Spinal cord (tissue), 9 donors: ENCODE measurements at regions not wholly inside any gene's neighbourhood (a gene's known extent, or its start where the extent isn't known, plus 50 kb on each side); places are given as distances from the start of the nearest gene placed in this dataset.

Experiments used
- DNase-seq, 6 donors: peaks; one replicate each; pipeline versions ENCODE4 v3.0.0 to v3.0.0-alpha.2; 2013 to 2015; ENCODE audit warnings: low spot score in 6 of 6, low read depth in 4 of 6
- H3K27ac ChIP-seq: one replicate; pipeline ENCODE4 v1.5.1; 2013; ENCODE audit warnings: low read depth, low read length, control low read depth
- H3K27me3 ChIP-seq: one replicate; pipeline ENCODE4 v1.6.1; 2013; ENCODE audit warnings: low read length; ENCODE audit not compliant: control insufficient read depth, insufficient read depth
- H3K36me3 ChIP-seq: one replicate; pipeline ENCODE4 v1.6.1; 2013; ENCODE audit warnings: low read length; ENCODE audit not compliant: control insufficient read depth, insufficient read depth
- H3K4me1 ChIP-seq: one replicate; pipeline ENCODE4 v1.6.1; 2013; ENCODE audit warnings: low read length; ENCODE audit not compliant: control insufficient read depth, insufficient read depth
- H3K4me3 ChIP-seq: one replicate; pipeline ENCODE4 v1.5.1; 2013; ENCODE audit warnings: low read depth, low read length, control low read depth
- H3K9me3 ChIP-seq: one replicate; pipeline ENCODE4 v1.6.1; 2013; ENCODE audit warnings: low read length; ENCODE audit not compliant: control insufficient read depth, insufficient read depth
- WGBS: methylation state at CpG from one replicate; pipeline ENCODE4 v1.1.5; 2013; ENCODE audit warnings: missing lambda C conversion rate; ENCODE audit not compliant: insufficient coverage; 5-methylcytosine and 5-hydroxymethylcytosine counted together
- donor health status: healthy.

DNA sequence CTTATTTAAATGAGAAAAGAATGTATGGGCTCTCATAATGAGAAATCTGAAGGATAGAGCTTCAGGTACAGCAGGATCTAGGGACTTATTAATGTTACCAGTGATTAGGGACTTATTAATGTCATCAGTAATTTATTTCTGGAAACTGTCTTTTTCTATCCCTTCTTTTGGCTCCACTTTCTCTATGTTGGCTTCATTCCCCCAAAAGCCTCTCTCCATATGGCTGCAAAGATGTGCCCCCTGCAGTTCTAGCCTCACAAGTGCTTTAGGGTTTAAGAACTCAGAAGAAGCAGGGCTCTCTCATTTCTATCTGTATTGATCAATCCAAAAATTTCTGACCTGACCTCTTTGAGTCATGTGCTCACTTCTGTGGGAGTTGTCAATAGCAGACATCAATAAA is 480.9 kb downstream of the TXNL1 start:
- Histone ChIP-seq H3K27ac (no peak overlapping the region), H3K36me3 (no peaks in the 10 kb centered on the region), H3K27me3 (no peaks in the 10 kb centered on the region), H3K4me1 (peaks cover 3% of the 10 kb centered on the region), H3K4me3 (no peak overlapping the region), H3K9me3 (no peaks in the 10 kb centered on the region)
- peak in 1 of 6 donors; percentile 68 for DNase-seq

DNA sequence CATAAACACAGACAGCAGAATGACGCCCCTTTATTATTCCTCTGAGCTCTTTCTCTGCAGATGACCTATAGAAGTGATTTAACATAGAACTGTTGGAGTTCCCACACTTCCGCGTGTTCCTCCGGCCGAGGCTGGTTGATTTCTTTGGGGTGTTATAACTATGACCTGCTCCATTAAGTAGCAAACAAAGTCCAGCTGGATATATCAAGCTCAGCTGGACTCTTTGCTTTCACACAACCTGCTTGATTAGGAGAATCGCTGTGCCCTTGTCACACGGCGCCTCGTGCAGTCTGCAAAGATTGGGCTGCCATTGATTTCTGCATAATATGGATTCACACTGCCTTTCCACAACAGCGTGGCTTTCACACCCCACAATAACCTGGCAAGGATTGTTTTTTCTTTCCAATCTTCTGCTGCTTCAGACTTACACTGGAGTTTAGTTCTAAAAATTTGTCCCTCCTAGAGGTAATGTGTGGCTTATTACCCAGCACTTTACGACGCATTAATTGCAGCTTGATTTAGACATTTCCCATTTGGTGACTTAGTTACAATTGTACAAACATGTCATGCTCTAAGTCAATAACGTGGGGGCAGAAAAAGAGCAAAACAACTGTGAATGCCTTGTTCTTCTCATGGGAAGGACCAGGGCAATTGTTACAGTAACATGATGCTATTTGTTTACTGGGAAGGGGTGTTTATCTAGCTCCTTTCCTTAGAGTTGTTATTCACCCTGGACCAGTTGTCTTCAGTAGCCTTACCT is 485.7 kb downstream of the TXNL1 start:
- DNase-seq: peak in 1 of 6 donors; percentile 80
- Histone ChIP-seq H3K27ac (no peak overlapping the region), H3K9me3 (no peaks in the 10 kb centered on the region), H3K4me1 (peaks cover 5% of the 10 kb centered on the region), H3K27me3 (no peaks in the 10 kb centered on the region), H3K4me3 (no peak overlapping the region), H3K36me3 (no peaks in the 10 kb centered on the region)
- WGBS: 19% methylated on average over 4 of the region's 13 CpGs

DNA sequence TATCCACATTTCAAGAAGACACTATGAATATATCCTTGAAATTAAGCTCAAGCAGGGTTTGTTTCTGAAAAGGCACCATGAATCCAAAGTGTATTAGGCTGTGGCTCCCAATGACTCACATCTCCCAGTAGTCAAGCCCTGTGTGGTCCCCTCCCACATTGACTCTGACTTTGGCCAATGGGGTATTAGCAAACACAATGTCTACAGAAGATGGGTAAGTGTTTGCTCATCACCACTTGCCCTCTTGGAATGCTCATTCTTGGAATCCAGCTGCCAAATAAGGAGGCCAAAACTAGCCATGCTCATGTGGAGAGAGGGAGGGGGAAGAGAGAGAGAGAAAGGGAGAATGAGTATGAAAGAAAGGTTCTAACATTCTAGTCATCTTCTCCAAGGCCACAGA is 490.0 kb downstream of the TXNL1 start:
- Histone ChIP-seq H3K9me3 (no peaks in the 10 kb centered on the region), H3K36me3 (no peaks in the 10 kb centered on the region), H3K4me1 (peaks cover 5% of the 10 kb centered on the region), H3K27me3 (no peaks in the 10 kb centered on the region), H3K27ac (no peak overlapping the region), H3K4me3 (no peak overlapping the region)
- DNase-seq: no peak

DNA sequence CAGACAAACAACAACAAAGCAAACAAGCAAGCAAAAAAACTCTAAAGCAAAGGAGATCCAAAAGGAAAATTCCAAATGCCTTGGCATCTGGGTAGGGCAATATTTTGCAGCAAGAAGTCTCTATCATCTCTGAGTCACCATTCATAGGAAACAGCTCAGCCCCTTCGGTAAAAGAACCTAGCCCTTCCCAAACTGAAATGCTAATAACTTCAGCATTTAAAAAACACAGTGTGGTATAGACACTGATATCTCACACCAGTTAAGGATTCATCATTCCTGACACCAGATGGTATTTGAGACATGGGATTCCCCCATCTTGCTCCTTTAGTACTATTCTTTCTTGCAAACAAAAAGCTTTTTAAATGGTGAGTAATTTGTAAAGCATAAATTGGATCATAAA is 491.8 kb downstream of the TXNL1 start:
- H3K4me1 ChIP-seq: no peaks in the 10 kb centered on the region
- H3K4me3 ChIP-seq: no peak overlapping the region
- H3K27ac ChIP-seq: no peak overlapping the region
- H3K9me3 ChIP-seq: no peaks in the 10 kb centered on the region
- WGBS: no CpG with 5 or more reads among the region's 1 CpG
- H3K27me3 ChIP-seq: no peaks in the 10 kb centered on the region
- no peak for DNase-seq
- no peaks in the 10 kb centered on the region for H3K36me3 ChIP-seq

DNA sequence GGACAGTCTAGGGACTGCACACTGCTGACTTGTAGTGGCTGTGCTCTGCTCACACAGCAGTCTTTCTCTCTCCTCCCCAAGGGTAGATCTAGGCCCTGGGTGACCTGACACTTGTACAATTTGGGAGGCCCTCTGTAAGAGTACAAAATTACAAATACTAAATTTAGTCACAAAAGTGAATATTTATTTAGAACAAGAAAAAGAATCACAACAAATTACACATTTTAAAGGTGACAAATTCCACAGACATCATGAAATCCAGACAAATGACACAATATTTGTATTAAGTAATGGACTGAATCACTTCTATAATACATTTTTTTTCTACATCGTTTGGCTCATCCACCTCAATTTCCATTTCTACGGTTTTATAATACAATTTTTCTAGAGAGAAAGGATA is 496.4 kb downstream of the TXNL1 start:
- DNase-seq: no peak
- H3K4me3 ChIP-seq: no peak overlapping the region
- no peaks in the 10 kb centered on the region for H3K4me1 ChIP-seq
- H3K27ac ChIP-seq: no peak overlapping the region
- no peaks in the 10 kb centered on the region for H3K9me3 ChIP-seq
- H3K27me3 ChIP-seq: no peaks in the 10 kb centered on the region
- no CpG with 5 or more reads among the region's 2 CpGs for WGBS
- no peaks in the 10 kb centered on the region for H3K36me3 ChIP-seq

DNA sequence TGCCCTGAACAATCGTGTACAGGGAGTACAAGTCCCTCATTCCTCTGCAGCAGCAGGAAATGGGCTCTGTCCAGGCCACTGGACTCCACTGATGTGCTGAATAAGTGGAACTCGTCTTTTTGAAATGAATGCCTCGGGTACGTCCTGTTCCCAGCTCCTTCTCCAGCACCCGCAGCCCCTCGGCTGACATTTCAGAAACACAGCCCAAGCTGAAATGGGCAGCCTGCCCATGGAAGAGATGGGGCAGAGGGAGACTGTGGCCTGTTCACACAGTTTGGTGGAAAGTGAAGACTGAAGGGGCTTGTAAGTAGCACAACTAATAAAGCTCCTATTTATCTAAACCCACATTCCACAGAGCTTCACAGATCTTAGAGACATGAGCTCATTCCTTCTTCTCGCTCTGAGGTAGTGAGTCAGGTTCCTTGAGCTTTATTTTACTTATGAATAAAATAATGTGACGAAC is 498.6 kb downstream of the TXNL1 start:
- Histone ChIP-seq H3K27ac (no peak overlapping the region), H3K36me3 (no peaks in the 10 kb centered on the region), H3K9me3 (no peaks in the 10 kb centered on the region), H3K27me3 (no peaks in the 10 kb centered on the region), H3K4me3 (no peak overlapping the region), H3K4me1 (no peaks in the 10 kb centered on the region)
- peak in 1 of 6 donors; percentile 21 for DNase-seq
- 97% methylated on average over 4 of the region's 8 CpGs for WGBS

DNA sequence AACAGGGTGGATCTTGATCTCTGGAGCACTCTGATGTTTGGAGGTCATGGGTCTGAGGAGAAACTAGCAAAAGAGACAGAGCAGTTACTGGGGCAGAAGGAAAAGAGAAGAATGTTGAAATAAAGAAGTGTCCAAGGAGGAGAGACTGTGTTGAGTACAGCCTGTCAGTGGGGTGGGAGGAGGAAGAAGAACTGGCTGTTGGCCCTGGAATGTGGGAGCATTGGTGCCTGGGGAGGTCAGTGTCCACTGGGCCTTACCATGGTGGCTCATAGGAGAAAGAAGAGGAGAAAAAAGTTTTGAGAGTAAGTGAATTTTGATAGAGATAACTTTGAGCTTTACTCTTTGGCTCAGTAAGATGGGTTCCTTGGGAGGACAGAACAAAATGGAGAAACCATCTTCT is 499.0 kb downstream of the TXNL1 start:
- no peaks in the 10 kb centered on the region for H3K36me3 ChIP-seq
- no peak overlapping the region for H3K27ac ChIP-seq
- no peak for DNase-seq

DNA sequence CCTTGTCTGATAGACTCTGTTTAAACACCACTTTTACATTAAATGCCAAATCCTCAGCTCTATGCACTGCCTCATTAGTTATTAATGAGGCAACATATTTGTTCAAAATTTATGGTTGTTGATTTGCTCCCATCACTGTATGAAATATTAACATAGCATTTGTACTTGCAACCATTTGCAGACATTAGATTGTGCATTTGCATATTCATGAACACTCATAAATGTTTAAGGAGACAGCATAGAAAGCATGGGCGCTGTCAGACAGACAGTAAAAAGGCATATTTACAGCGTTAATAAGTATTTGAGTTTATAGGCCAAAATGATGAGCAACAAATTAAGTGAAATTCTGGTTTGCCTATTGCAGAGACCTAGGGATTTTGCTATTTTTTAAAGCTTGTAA is 502.3 kb downstream of the TXNL1 start:
- Histone ChIP-seq H3K27me3 (no peaks in the 10 kb centered on the region), H3K27ac (no peak overlapping the region), H3K36me3 (no peaks in the 10 kb centered on the region), H3K4me3 (no peak overlapping the region), H3K4me1 (no peaks in the 10 kb centered on the region), H3K9me3 (no peaks in the 10 kb centered on the region)
- WGBS: 80% methylated on average over 2 of the region's 2 CpGs
- peak in 1 of 6 donors; percentile 84 for DNase-seq

More for the DNA sequence above, 499.0 kb downstream of the TXNL1 start:
- Histone ChIP-seq H3K4me1 (no peaks in the 10 kb centered on the region), H3K9me3 (no peaks in the 10 kb centered on the region), H3K27me3 (no peaks in the 10 kb centered on the region), H3K4me3 (no peak overlapping the region)

DNA sequence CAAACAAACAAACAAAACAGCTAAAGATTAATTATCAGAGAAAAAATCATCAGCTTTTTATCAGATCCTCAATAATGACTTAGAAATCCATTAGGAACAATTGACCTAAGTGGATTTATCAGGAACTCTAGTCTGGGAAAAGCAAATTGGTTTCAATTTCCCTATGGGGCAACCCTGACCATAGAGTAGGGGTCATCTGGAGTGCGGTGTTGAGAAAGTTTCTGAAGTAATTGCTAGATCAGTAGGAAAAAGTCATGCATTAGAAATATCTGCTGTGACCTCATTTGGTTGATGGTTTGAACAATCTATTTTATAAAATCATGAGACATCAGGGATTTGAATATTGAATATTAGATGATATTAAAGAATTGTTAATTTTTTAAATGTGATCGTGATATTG is 507.9 kb downstream of the TXNL1 start:
- 100% methylated on average over 1 of the region's 2 CpGs for WGBS
- no peaks in the 10 kb centered on the region for H3K36me3 ChIP-seq
- DNase-seq: no peak
- no peak overlapping the region for H3K4me3 ChIP-seq
- no peak overlapping the region for H3K27ac ChIP-seq
- H3K27me3 ChIP-seq: no peaks in the 10 kb centered on the region
- H3K9me3 ChIP-seq: no peaks in the 10 kb centered on the region
- no peaks in the 10 kb centered on the region for H3K4me1 ChIP-seq

DNA sequence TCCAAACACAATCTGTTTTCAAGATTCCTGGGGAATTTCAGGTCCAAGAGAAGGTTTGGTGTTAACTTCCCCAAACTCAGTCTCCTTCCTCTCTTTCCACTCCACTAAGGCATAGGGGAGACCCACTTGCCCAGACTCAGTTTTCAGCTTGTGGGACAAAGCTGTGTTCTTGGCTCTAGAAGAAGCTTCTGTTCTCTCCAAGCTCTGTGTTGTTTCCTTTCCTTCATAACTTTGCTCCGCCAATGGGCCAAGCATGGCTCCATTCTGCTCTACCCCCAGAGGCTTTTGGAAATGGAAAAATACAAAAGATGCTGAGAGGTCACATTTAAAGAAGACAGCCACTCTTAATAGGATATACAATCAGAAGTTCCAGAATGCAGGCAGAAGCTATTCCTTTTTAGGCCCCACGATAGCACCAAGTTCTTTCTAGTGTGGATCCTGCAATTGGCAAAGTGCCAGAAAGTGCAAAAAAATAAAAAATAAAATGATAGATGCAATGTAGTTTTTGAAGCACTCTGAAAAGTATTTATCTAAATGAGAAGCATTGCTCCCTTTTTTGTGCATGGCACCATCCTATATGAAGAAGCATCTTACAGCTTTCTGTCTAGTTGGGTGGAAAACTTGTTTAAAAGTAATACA is 510.1 kb downstream of the TXNL1 start:
- no CpG with 5 or more reads among the region's 2 CpGs for WGBS

More for the DNA sequence above, 510.1 kb downstream of the TXNL1 start:
- Histone ChIP-seq H3K4me3 (no peak overlapping the region), H3K36me3 (no peaks in the 10 kb centered on the region), H3K27ac (no peak overlapping the region), H3K9me3 (no peaks in the 10 kb centered on the region), H3K27me3 (no peaks in the 10 kb centered on the region), H3K4me1 (no peaks in the 10 kb centered on the region)
- DNase-seq: no peak
